ENCODE measurements at regions not wholly inside any gene's neighbourhood (a gene's known extent, or its start where the extent isn't known, plus 50 kb on each side); places are given as distances from the start of the nearest gene placed in this dataset.
"Not testable (repeated sequence)": the region's sequence is repeated elsewhere in the genome, so short reads cannot be mapped to it uniquely, and the experiment has no call there.

GRCh38 chr17:64794113-64794512, 125.2 kb downstream of the LRRC37A3 start:
- H2AFZ ChIP-seq (ENCODE audit: low read length); H3K36me3 ChIP-seq (ENCODE audit: insufficient read depth, low read length); H3K9me2 ChIP-seq (replicated peaks; ENCODE audit: insufficient read depth, low read length); H4K20me1 ChIP-seq (ENCODE audit: insufficient read depth, low read depth, low read length); H3K9ac ChIP-seq (ENCODE audit: low read length); DNase-seq; H3K9me3 ChIP-seq (ENCODE audit: low read length); H3K79me2 ChIP-seq (ENCODE audit: low read length); H3K27me3 ChIP-seq (ENCODE audit: low read length); H3K4me2 ChIP-seq (ENCODE audit: low read depth, low read length, poor library complexity, severe bottlenecking); H3K27ac ChIP-seq (ENCODE audit: low read length); H3K4me3 ChIP-seq (ENCODE audit: low read length): not testable (repeated sequence)
- peaks cover 16% of the 10 kb centered on the region for H3K4me1 ChIP-seq (ENCODE audit: low read length)

GRCh38 chr17:64792793-64793575, 126.3 kb downstream of the LRRC37A3 start:
- not testable (repeated sequence) for H3K9me2 ChIP-seq (replicated peaks; ENCODE audit: insufficient read depth, low read length); H3K9ac ChIP-seq (ENCODE audit: low read length); H3K36me3 ChIP-seq (ENCODE audit: insufficient read depth, low read length); H3K27ac ChIP-seq (ENCODE audit: low read length); H3K4me1 ChIP-seq (ENCODE audit: low read length); H2AFZ ChIP-seq (ENCODE audit: low read length); H3K27me3 ChIP-seq (ENCODE audit: low read length); DNase-seq; H3K79me2 ChIP-seq (ENCODE audit: low read length); H3K9me3 ChIP-seq (ENCODE audit: low read length); H3K4me2 ChIP-seq (ENCODE audit: low read depth, low read length, poor library complexity, severe bottlenecking); H3K4me3 ChIP-seq (ENCODE audit: low read length); H4K20me1 ChIP-seq (ENCODE audit: insufficient read depth, low read depth, low read length)

DNA sequence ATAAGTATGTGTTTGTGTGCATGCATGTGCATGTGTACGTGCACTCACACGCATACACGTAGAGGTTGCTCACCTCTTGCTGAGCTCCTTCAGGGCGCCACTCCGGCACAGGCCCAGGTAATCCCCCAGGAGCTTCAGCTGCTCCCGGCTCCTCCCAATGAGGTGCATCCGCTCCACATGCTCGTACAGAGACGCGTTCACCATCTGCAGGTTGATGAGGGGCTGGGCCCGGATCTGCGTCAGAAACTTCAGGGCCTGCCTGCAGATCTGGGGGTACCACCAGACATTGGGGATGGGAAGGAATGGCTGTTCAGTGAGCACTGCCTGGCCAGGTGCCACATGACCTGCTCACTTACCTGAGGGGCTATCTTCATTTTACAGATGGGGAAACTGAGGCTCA, 127.0 kb downstream of the LRRC37A3 start:
- not testable (repeated sequence) for H3K4me2 ChIP-seq (ENCODE audit: low read depth, low read length, poor library complexity, severe bottlenecking); H3K9ac ChIP-seq (ENCODE audit: low read length); H3K36me3 ChIP-seq (ENCODE audit: insufficient read depth, low read length); H3K9me2 ChIP-seq (replicated peaks; ENCODE audit: insufficient read depth, low read length); H3K27me3 ChIP-seq (ENCODE audit: low read length); H3K4me3 ChIP-seq (ENCODE audit: low read length); H3K27ac ChIP-seq (ENCODE audit: low read length); H3K79me2 ChIP-seq (ENCODE audit: low read length); DNase-seq; H3K9me3 ChIP-seq (ENCODE audit: low read length); H3K4me1 ChIP-seq (ENCODE audit: low read length); H4K20me1 ChIP-seq (ENCODE audit: insufficient read depth, low read depth, low read length); H2AFZ ChIP-seq (ENCODE audit: low read length)

GRCh38 chr17:64791691-64792090, 127.6 kb downstream of the LRRC37A3 start:
- H3K36me3 ChIP-seq (ENCODE audit: insufficient read depth, low read length); H3K27ac ChIP-seq (ENCODE audit: low read length); H3K79me2 ChIP-seq (ENCODE audit: low read length); H3K9ac ChIP-seq (ENCODE audit: low read length); H3K9me2 ChIP-seq (replicated peaks; ENCODE audit: insufficient read depth, low read length); H3K9me3 ChIP-seq (ENCODE audit: low read length); H2AFZ ChIP-seq (ENCODE audit: low read length); H3K4me2 ChIP-seq (ENCODE audit: low read depth, low read length, poor library complexity, severe bottlenecking); H3K4me3 ChIP-seq (ENCODE audit: low read length); H4K20me1 ChIP-seq (ENCODE audit: insufficient read depth, low read depth, low read length); H3K27me3 ChIP-seq (ENCODE audit: low read length); H3K4me1 ChIP-seq (ENCODE audit: low read length); DNase-seq: not testable (repeated sequence)

DNA sequence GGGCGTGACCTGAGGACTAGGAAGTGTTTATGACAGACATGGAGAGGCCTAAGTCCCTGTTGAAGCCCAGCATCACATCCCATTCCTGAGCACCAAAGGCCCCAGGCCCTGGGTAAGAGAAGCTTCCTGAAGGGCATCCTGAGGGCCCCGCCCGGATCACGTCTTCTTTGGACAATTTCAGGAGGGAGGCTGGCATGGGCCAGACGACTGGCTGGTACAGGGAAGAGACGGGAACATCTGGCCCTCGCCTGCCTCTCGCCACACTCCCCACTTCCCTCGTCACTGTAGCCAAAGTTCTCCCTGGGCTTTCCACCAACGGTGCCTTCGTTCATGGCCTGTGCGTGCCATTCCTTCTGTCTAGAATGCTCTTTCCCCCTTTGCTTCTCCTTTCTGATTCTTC, 128.1 kb downstream of the LRRC37A3 start:
- not testable (repeated sequence) for H4K20me1 ChIP-seq (ENCODE audit: insufficient read depth, low read depth, low read length); H2AFZ ChIP-seq (ENCODE audit: low read length); H3K27ac ChIP-seq (ENCODE audit: low read length); H3K79me2 ChIP-seq (ENCODE audit: low read length); H3K9ac ChIP-seq (ENCODE audit: low read length); DNase-seq; H3K4me2 ChIP-seq (ENCODE audit: low read depth, low read length, poor library complexity, severe bottlenecking); H3K9me2 ChIP-seq (replicated peaks; ENCODE audit: insufficient read depth, low read length); H3K4me3 ChIP-seq (ENCODE audit: low read length); H3K36me3 ChIP-seq (ENCODE audit: insufficient read depth, low read length); H3K4me1 ChIP-seq (ENCODE audit: low read length); H3K9me3 ChIP-seq (ENCODE audit: low read length); H3K27me3 ChIP-seq (ENCODE audit: low read length)

DNA sequence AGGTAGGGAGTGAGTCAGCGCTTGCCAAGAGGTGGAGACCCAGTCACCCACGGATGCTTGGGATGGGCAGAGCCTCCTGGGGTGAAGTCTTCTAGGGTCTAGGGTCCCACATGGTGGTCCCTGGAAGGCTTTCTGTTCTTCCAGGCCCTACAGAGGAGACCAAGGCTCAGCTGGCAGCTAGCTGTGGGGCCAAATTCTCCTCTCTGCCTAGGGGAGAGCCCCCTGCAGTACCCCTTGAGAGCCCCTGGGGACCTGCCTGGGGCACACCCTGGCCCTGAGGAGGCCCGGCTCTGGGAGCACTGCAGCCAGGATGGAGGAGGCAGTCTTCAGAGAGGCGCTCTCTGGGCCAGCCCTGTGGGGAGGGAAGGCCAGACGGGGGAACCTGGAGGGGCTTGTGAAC, 128.6 kb upstream of the SMURF2 start:
- H3K27me3 ChIP-seq (ENCODE audit: low read length); H3K4me2 ChIP-seq (ENCODE audit: low read depth, low read length, poor library complexity, severe bottlenecking); H2AFZ ChIP-seq (ENCODE audit: low read length); H3K4me3 ChIP-seq (ENCODE audit: low read length); H3K9me2 ChIP-seq (replicated peaks; ENCODE audit: insufficient read depth, low read length); H4K20me1 ChIP-seq (ENCODE audit: insufficient read depth, low read depth, low read length); H3K4me1 ChIP-seq (ENCODE audit: low read length); H3K9ac ChIP-seq (ENCODE audit: low read length); DNase-seq; H3K27ac ChIP-seq (ENCODE audit: low read length); H3K9me3 ChIP-seq (ENCODE audit: low read length); H3K79me2 ChIP-seq (ENCODE audit: low read length); H3K36me3 ChIP-seq (ENCODE audit: insufficient read depth, low read length): not testable (repeated sequence)

DNA sequence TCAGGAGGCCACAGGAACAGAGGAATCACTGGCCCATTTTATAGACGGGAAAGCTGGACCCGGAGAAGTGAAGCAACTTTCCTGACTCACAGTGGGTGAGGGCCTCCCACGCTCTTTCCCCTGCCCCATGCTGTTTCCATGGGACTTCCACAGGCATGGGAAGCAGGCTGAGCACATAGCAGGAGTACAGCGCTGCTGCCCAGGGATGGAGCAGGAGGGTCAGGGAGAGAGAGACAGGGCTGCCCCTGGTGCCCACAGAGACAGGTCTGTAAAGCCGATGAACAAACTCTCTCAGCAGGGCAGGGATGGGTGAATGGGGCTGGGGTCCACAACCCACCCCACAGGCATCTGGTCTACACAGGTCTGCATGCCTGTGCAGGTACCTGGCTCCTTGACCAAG, 128.1 kb upstream of the SMURF2 start:
- not testable (repeated sequence) for DNase-seq; H3K27me3 ChIP-seq (ENCODE audit: low read length); H3K4me2 ChIP-seq (ENCODE audit: low read depth, low read length, poor library complexity, severe bottlenecking); H3K4me3 ChIP-seq (ENCODE audit: low read length); H3K4me1 ChIP-seq (ENCODE audit: low read length); H3K9me2 ChIP-seq (replicated peaks; ENCODE audit: insufficient read depth, low read length); H3K36me3 ChIP-seq (ENCODE audit: insufficient read depth, low read length); H3K9me3 ChIP-seq (ENCODE audit: low read length); H3K9ac ChIP-seq (ENCODE audit: low read length); H3K27ac ChIP-seq (ENCODE audit: low read length); H4K20me1 ChIP-seq (ENCODE audit: insufficient read depth, low read depth, low read length); H3K79me2 ChIP-seq (ENCODE audit: low read length); H2AFZ ChIP-seq (ENCODE audit: low read length)

DNA sequence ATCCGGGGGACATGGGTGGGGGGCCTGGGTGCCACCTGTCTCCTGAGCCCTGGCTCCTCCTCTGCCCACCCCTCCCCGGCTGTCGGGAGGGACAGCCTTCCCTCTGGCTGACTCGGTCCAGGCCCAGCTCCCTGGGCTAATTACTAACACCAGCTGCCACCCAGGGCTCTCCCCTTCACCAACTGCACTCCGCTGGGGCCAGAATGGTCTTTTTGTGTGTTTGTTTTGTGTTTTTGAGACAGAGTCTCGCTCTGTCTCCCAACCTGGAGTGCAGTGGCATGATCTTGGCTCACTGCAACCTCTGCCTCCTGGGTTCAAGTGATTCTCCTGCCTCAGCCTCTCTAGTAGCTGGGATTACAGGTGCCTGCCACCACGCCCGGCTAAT, 126.9 kb upstream of the SMURF2 start:
- H4K20me1 ChIP-seq (ENCODE audit: insufficient read depth, low read depth, low read length); H3K79me2 ChIP-seq (ENCODE audit: low read length); H3K9ac ChIP-seq (ENCODE audit: low read length); DNase-seq; H3K4me2 ChIP-seq (ENCODE audit: low read depth, low read length, poor library complexity, severe bottlenecking); H3K27ac ChIP-seq (ENCODE audit: low read length); H3K9me3 ChIP-seq (ENCODE audit: low read length); H3K4me3 ChIP-seq (ENCODE audit: low read length); H3K27me3 ChIP-seq (ENCODE audit: low read length); H3K9me2 ChIP-seq (replicated peaks; ENCODE audit: insufficient read depth, low read length); H3K4me1 ChIP-seq (ENCODE audit: low read length); H3K36me3 ChIP-seq (ENCODE audit: insufficient read depth, low read length); H2AFZ ChIP-seq (ENCODE audit: low read length): not testable (repeated sequence)
